Activated naive CD8-positive, alpha-beta T cell treated with anti-CD3 and anti-CD28 coated beads, Interleukin-2, amount 50 U/mL, for 24 hours (primary cell): ENCODE measurements at regions not wholly inside any gene's neighbourhood (a gene's known extent, or its start where the extent isn't known, plus 50 kb on each side); places are given as distances from the start of the nearest gene placed in this dataset.

Experiments
- ATAC-seq: fragments of 150-1000 bp; cut with Tn5 transposase; one replicate; pipeline ENCODE4 v1.10.0; 2021
- DNase-seq: peaks from one replicate; pipeline ENCODE4 v3.0.0; 2021
- H3K27ac Mint-ChIP-seq: one replicate; pipeline ENCODE4 v1.8.0; 2021; ENCODE audit warnings: mild to moderate bottlenecking, mixed read lengths
- H3K27me3 Mint-ChIP-seq: one replicate; pipeline ENCODE4 v1.8.0; 2021; ENCODE audit warnings: mixed read lengths
- H3K36me3 Mint-ChIP-seq: one replicate; pipeline ENCODE4 v1.8.0; 2021; ENCODE audit warnings: low read depth, mixed read lengths
- H3K4me1 Mint-ChIP-seq: one replicate; pipeline ENCODE4 v1.8.0; 2021; ENCODE audit warnings: mixed read lengths
- H3K4me3 Mint-ChIP-seq: one replicate; pipeline ENCODE4 v1.8.0; 2021; ENCODE audit warnings: mild to moderate bottlenecking, moderate library complexity, mixed read lengths
- H3K9me3 Mint-ChIP-seq: one replicate; pipeline ENCODE4 v1.8.0; 2021; ENCODE audit warnings: mixed read lengths

DNA sequence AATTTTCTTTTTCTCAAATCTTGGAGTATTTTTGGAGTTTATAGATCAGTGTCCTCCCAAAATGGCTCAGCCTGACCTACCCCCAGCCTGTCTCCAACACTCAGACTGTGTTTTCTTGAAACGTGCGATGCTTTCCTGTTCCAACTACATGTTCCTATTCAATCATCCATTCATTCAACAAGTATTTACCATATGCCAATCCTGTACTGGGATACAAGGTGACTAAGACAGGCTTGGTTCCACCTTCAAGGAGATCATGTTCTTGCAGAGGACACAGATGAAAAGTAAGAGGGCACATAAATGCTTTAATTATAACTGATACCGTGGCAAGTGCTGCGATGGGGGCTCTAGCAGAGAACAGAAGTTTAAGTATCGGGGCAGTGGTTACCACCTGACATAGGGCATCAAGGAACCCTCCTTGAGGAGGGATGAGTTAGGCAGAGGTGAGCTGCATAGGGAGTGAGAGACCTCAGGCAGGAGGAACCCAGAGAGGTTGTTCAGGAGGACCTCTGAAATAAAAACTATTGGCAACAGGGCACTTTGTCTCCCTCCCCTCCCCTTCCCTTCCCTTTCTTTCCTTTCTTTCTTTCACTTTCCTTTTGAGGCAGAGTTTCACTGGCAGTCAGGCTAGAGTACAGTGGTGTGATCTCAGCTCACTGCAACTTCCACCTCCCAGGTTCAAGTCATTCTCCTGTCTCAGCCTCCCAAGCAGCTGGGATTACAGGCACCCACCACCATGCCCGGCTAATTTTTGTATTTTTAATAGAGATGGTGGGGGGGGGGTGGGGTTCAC, 469.0 kb downstream of the EPHA4 start:
- no peaks in the 10 kb centered on the region for H3K27me3 Mint-ChIP-seq
- DNase-seq (no peak), ATAC-seq (no peak)
- no peaks in the 10 kb centered on the region for H3K9me3 Mint-ChIP-seq
- H3K4me1 Mint-ChIP-seq, result peaks cover 6% of the 10 kb centered on the region
- no peak overlapping the region for H3K27ac Mint-ChIP-seq
- H3K36me3 Mint-ChIP-seq, result no peaks in the 10 kb centered on the region
- H3K4me3 Mint-ChIP-seq, result no peak overlapping the region

- Mint-ChIP-seq H3K27me3 (no peaks in the 10 kb centered on the region), H3K4me1 (peaks cover 6% of the 10 kb centered on the region), H3K9me3 (no peaks in the 10 kb centered on the region), H3K36me3 (no peaks in the 10 kb centered on the region), H3K4me3 (no peak overlapping the region), H3K27ac (no peak overlapping the region)
- ATAC-seq (no peak), DNase-seq (no peak)
Observed at GRCh38 chr2:221103930-221104329, 468.2 kb downstream of the EPHA4 start.

DNA sequence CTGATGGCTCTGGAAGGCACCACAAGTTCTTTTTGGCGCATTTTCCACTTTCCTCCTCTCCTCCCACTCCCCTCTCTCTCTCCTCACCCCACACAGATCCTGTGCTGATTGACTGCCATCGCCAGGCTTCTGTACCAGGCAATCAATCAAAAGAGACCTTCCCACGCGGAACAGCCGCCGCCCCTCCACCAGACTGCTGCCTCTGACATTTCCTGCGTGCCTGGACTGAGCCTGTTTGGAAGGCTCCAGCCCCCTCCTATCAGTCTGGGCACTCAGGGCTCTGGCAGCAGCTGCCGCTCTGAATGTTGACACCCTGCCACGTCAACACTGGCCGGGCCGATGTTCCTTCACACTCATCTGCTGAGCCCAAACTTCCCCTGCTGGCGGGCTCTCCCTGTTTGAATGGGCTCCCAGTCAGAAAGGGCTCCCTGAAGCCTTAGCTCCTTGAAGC, 467.7 kb downstream of the EPHA4 start:
- no peak for ATAC-seq
- Mint-ChIP-seq H3K9me3 (no peaks in the 10 kb centered on the region), H3K4me1 (peaks cover 6% of the 10 kb centered on the region), H3K4me3 (no peak overlapping the region), H3K36me3 (no peaks in the 10 kb centered on the region), H3K27ac (no peak overlapping the region), H3K27me3 (no peaks in the 10 kb centered on the region)
- no peak for DNase-seq

GRCh38 chr2:221106241-221106640, 465.9 kb downstream of the EPHA4 start:
- H3K36me3 Mint-ChIP-seq, result no peaks in the 10 kb centered on the region
- H3K27me3 Mint-ChIP-seq, result no peaks in the 10 kb centered on the region
- H3K9me3 Mint-ChIP-seq, result no peaks in the 10 kb centered on the region
- ATAC-seq (no peak), DNase-seq (no peak)
- no peak overlapping the region for H3K27ac Mint-ChIP-seq
- H3K4me3 Mint-ChIP-seq, result no peak overlapping the region
- peaks cover 6% of the 10 kb centered on the region for H3K4me1 Mint-ChIP-seq

GRCh38 chr2:221107424-221107823, 464.7 kb downstream of the EPHA4 start:
- H3K9me3 Mint-ChIP-seq, result no peaks in the 10 kb centered on the region
- H3K4me1 Mint-ChIP-seq, result peaks cover 6% of the 10 kb centered on the region
- H3K27ac Mint-ChIP-seq, result no peak overlapping the region
- no peak for ATAC-seq
- H3K36me3 Mint-ChIP-seq, result no peaks in the 10 kb centered on the region
- DNase-seq, result no peak
- no peaks in the 10 kb centered on the region for H3K27me3 Mint-ChIP-seq
- no peak overlapping the region for H3K4me3 Mint-ChIP-seq

DNA sequence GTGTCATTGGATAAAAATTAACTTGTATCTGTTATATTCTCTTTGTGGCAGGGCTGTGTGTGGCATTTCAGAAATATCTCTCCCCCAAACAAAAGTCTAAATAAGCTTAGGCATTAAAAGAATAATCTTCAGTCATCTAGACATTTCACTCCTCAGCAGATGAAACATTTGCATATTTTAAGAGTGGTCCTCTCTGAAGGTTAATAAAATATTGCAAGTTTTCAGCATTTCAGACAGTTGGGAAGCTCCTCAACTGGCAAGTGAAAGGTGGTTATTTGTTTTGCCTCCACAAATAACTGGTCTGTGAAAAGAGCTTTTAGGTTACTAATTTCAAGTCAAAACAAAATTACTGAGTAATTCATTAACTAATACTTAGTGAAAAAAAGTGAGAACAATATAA, 462.6 kb downstream of the EPHA4 start:
- no peak overlapping the region for H3K27ac Mint-ChIP-seq
- H3K36me3 Mint-ChIP-seq, result no peaks in the 10 kb centered on the region
- H3K9me3 Mint-ChIP-seq, result no peaks in the 10 kb centered on the region
- no peaks in the 10 kb centered on the region for H3K27me3 Mint-ChIP-seq
- no peak for DNase-seq
- H3K4me3 Mint-ChIP-seq, result no peak overlapping the region
- no peaks in the 10 kb centered on the region for H3K4me1 Mint-ChIP-seq
- ATAC-seq, result no peak

DNA sequence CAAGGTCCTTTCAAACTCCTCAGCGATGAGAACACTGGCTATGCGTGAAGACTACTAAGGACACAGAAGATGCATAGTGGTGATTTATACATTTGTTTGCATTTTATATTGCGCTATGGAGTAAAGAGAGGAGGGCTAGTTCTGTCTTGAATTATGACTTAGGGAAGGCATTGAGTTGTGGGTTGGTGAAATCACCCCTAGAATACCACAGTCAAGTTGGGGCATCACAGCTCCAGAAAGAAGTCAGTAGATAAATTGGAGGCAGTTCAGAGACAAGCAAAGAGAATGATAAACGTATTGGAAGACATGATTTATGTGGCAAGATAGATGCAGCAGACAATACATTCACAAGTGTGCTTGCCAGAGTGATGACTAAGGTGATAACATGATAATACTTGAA, 460.4 kb downstream of the EPHA4 start:
- DNase-seq (no peak), ATAC-seq (no peak)
- H3K9me3 Mint-ChIP-seq, result no peaks in the 10 kb centered on the region
- no peak overlapping the region for H3K4me3 Mint-ChIP-seq
- no peaks in the 10 kb centered on the region for H3K4me1 Mint-ChIP-seq
- H3K36me3 Mint-ChIP-seq, result no peaks in the 10 kb centered on the region
- H3K27ac Mint-ChIP-seq, result no peak overlapping the region
- no peaks in the 10 kb centered on the region for H3K27me3 Mint-ChIP-seq

- Mint-ChIP-seq H3K4me3 (no peak overlapping the region), H3K36me3 (no peaks in the 10 kb centered on the region), H3K9me3 (no peaks in the 10 kb centered on the region), H3K27ac (no peak overlapping the region), H3K27me3 (no peaks in the 10 kb centered on the region), H3K4me1 (no peaks in the 10 kb centered on the region)
- DNase-seq (no peak), ATAC-seq (no peak)
Observed at GRCh38 chr2:221112744-221113143, 459.4 kb downstream of the EPHA4 start.

- no peaks in the 10 kb centered on the region for H3K4me1 Mint-ChIP-seq
- ATAC-seq, result no peak
- H3K27me3 Mint-ChIP-seq, result peaks cover 3% of the 10 kb centered on the region
- H3K9me3 Mint-ChIP-seq, result no peaks in the 10 kb centered on the region
- DNase-seq, result no peak
- H3K4me3 Mint-ChIP-seq, result no peak overlapping the region
- H3K27ac Mint-ChIP-seq, result no peak overlapping the region
- no peaks in the 10 kb centered on the region for H3K36me3 Mint-ChIP-seq
Observed at GRCh38 chr2:221115944-221116343, 456.2 kb downstream of the EPHA4 start.

GRCh38 chr2:221120643-221121042, 451.5 kb downstream of the EPHA4 start:
- Mint-ChIP-seq H3K27me3 (peaks cover 3% of the 10 kb centered on the region), H3K9me3 (no peaks in the 10 kb centered on the region), H3K27ac (no peak overlapping the region), H3K4me3 (no peak overlapping the region), H3K4me1 (no peaks in the 10 kb centered on the region), H3K36me3 (no peaks in the 10 kb centered on the region)
- DNase-seq (no peak), ATAC-seq (peak; percentile 20)

DNA sequence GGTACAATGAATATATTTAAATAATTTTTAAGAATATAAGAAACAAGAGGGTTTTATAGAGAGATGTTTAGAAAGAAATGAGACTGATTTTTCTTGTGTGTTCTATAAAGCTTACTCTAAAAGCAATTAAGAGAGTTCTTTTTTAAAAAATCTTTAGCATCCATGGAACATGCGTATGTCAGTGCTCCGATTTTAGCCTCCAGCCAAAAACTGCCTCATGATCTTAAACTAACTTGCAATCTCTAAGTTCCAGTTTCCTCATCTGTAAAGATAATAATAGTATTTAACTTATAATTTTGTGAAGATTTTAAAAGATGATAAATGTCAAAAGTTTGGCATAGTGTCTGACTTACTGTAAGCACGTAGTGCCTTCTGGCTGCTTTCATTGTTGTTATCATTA, 448.7 kb downstream of the EPHA4 start:
- DNase-seq, result no peak
- no peak overlapping the region for H3K4me3 Mint-ChIP-seq
- ATAC-seq, result no peak
- H3K36me3 Mint-ChIP-seq, result no peaks in the 10 kb centered on the region
- H3K27ac Mint-ChIP-seq, result no peak overlapping the region
- H3K9me3 Mint-ChIP-seq, result peaks cover 7% of the 10 kb centered on the region
- no peaks in the 10 kb centered on the region for H3K4me1 Mint-ChIP-seq
- H3K27me3 Mint-ChIP-seq, result peaks cover 3% of the 10 kb centered on the region

DNA sequence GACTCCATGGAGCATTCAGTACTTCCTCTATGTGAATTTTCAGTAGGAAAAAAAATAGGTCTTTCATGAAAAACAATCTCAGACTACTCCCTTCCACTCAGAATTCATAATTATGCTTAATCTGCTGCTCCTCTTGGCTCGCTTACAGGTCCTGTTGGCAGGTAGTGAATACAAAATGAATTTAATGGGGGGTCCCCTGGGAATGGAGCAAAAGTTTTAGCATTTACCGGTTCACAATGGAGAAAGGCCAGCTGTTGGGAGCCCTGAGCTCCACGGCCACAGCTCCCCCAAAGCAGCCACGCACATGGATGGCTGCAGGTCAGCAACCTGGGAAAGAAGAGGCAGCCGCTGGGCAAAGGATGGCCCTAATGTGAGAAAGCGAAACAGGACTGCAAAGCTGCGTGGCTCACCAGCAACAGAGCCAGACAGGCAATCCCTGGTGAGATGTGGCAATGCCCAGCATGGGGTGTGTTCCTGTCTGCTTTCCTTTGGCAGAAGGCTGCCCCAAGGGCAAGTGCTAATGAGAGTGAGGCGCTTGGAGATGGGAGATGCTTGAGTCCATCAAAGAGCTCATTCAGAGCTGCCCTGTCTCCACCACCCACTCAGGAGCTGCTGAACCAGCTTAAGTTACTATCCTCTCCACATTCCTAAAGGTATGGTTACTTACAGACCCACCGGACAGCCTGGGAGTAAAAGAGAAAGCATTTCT, 447.4 kb downstream of the EPHA4 start:
- Mint-ChIP-seq H3K27ac (no peak overlapping the region), H3K36me3 (no peaks in the 10 kb centered on the region), H3K4me3 (no peak overlapping the region), H3K27me3 (peaks cover 3% of the 10 kb centered on the region), H3K4me1 (no peaks in the 10 kb centered on the region), H3K9me3 (peaks cover 7% of the 10 kb centered on the region)
- no peak for DNase-seq
- no peak for ATAC-seq

DNA sequence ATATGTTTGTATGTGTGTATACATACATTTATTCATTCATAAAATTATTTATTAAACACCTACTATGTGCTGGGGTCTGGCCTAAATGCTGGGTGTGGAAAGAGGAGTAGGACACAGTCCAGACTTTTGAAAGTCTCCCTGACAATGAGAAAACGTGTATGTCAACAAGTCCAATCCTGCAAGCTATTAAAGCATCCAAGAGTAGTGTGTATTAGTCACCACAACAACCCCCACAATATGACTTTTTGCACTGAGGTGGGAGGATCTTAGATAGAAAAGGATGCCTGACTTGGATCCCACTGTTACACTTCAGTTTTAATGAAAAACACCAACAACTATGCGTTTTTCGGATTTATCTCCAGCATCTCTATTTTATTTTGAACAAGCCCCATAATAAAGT, 446.4 kb downstream of the EPHA4 start:
- no peak overlapping the region for H3K27ac Mint-ChIP-seq
- no peaks in the 10 kb centered on the region for H3K27me3 Mint-ChIP-seq
- no peaks in the 10 kb centered on the region for H3K36me3 Mint-ChIP-seq

GRCh38 chr2:221129657-221130056, 442.4 kb downstream of the EPHA4 start:
- Mint-ChIP-seq H3K4me1 (no peaks in the 10 kb centered on the region), H3K36me3 (no peaks in the 10 kb centered on the region), H3K4me3 (no peak overlapping the region), H3K27me3 (no peaks in the 10 kb centered on the region), H3K27ac (no peak overlapping the region), H3K9me3 (peaks cover 7% of the 10 kb centered on the region)
- ATAC-seq (no peak), DNase-seq (no peak)

More for the DNA sequence above, 446.4 kb downstream of the EPHA4 start:
- Mint-ChIP-seq H3K9me3 (peaks cover 7% of the 10 kb centered on the region), H3K4me3 (no peak overlapping the region), H3K4me1 (no peaks in the 10 kb centered on the region)
- DNase-seq (no peak), ATAC-seq (no peak)

- Mint-ChIP-seq H3K27ac (no peak overlapping the region), H3K36me3 (no peaks in the 10 kb centered on the region), H3K4me3 (no peak overlapping the region), H3K4me1 (no peaks in the 10 kb centered on the region), H3K9me3 (peaks cover 7% of the 10 kb centered on the region), H3K27me3 (no peaks in the 10 kb centered on the region)
- DNase-seq (no peak), ATAC-seq (no peak)
Observed at GRCh38 chr2:221130431-221130830, 441.7 kb downstream of the EPHA4 start.
